22Rv1 (cell line): ENCODE measurements at regions not wholly inside any gene's neighbourhood (a gene's known extent, or its start where the extent isn't known, plus 50 kb on each side); places are given as distances from the start of the nearest gene placed in this dataset.
A peak's percentile ranks its signal among the peaks of the same experiment; 100 is the strongest.

ENCODE experiments used
- H3K27ac ChIP-seq: fragments of 450-650 bp; 2 replicates; pipeline ENCODE4 v1.5.1; 2017
- ZFX ChIP-seq: fragments of 450-650 bp; IDR thresholded peaks from 2 replicates; pipeline ENCODE4 v1.6.1; 2017; ENCODE audit warnings: antibody characterized with exemption, borderline replicate concordance
- TF ChIP-seq, protein P1 (sequence below): fragments of 450-650 bp; IDR thresholded peaks from 2 replicates; pipeline ENCODE4 v1.5.1; 2017; ENCODE audit warnings: mild to moderate bottlenecking

DNA sequence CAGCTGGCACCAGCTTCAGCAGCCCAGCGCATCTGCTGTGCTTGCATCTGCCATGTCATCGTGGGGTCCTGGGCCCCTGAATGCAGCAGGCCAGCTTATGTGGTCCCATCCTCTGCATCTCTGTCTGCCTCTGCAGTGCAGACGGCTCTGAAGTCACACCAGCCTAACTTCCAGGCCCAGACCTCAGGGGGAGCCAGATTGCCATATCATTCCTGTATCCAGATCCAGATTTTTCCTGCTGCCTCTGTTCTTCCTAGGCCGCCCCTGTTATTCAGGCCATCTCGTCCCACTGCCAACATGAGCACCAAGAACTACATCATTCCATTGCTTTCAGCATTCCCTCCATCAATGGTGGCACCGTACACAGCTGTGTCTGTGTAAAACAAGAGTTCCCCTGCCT lies 571.6 kb downstream of the UQCRFS1 start:
- no peak overlapping the region for H3K27ac ChIP-seq
- TF ChIP-seq ZFX, result no peak
- TF ChIP-seq, protein P1, sequence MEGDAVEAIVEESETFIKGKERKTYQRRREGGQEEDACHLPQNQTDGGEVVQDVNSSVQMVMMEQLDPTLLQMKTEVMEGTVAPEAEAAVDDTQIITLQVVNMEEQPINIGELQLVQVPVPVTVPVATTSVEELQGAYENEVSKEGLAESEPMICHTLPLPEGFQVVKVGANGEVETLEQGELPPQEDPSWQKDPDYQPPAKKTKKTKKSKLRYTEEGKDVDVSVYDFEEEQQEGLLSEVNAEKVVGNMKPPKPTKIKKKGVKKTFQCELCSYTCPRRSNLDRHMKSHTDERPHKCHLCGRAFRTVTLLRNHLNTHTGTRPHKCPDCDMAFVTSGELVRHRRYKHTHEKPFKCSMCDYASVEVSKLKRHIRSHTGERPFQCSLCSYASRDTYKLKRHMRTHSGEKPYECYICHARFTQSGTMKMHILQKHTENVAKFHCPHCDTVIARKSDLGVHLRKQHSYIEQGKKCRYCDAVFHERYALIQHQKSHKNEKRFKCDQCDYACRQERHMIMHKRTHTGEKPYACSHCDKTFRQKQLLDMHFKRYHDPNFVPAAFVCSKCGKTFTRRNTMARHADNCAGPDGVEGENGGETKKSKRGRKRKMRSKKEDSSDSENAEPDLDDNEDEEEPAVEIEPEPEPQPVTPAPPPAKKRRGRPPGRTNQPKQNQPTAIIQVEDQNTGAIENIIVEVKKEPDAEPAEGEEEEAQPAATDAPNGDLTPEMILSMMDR, result no peak

- no peak overlapping the region for H3K27ac ChIP-seq
- no peak for TF ChIP-seq ZFX
Observed at GRCh38 chr19:28640506-28640905, 572.4 kb downstream of the UQCRFS1 start.

- TF ChIP-seq ZFX, result no peak
- TF ChIP-seq, protein P1, result no peak
- H3K27ac ChIP-seq, result no peak overlapping the region
Observed at GRCh38 chr19:28638445-28638844, 574.5 kb downstream of the UQCRFS1 start.

- H3K27ac ChIP-seq, result no peak overlapping the region
- TF ChIP-seq, protein P1, result no peak
Observed at GRCh38 chr19:28636706-28637105, 576.2 kb downstream of the UQCRFS1 start.

DNA sequence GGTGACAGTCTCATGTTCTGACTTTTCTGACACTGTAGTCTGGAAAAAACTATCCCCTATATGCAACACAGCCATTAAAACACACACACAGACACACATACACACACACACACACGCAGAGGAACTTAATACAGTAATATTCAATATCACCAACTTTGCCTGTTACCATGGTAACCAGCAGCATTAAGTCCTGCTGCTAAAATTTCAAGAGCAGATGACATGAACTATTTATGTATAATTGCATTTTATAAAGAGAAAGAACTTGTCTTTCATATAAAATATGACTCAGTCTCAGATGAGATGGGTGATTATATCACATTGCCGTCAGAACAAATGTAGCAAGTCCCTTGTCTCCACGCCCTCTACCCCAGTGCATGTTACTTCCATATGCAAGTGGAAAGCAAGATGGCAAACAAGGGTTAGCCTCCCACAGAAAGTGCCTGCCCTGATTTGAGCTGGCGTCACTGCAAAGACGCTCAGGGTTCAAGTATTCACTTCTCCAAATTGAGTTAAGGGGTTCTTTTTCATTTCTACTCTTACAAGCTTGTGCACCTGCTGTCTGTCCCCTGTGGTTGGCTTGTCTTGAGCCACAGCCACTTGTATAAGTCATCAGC lies 576.8 kb downstream of the UQCRFS1 start:
- TF ChIP-seq ZFX, result no peak
- TF ChIP-seq, protein P1, result no peak
- H3K27ac ChIP-seq, result no peak overlapping the region

DNA sequence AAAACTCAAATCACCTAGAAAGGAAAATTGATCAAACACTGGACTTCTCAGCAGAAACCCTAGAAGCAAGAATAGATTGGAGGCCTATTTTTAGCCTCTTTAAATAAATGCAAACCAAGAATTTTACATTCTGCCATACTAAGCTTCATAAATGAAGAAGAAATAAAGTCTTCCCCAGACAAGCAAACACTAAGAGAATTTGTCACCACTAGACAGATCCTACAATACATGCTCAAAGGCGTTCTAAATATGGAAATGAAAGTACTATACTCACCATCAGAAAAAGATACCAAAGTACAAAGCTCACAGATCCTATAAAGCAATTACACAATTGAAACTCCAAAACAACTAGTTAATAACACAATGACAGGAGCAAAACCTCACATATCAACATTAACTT lies 578.1 kb downstream of the UQCRFS1 start:
- TF ChIP-seq ZFX, result no peak
- TF ChIP-seq, protein P1, result no peak
- no peak overlapping the region for H3K27ac ChIP-seq

GRCh38 chr19:28634019-28634328 lies 579.0 kb downstream of the UQCRFS1 start:
- H3K27ac ChIP-seq, result no peak overlapping the region
- TF ChIP-seq, protein P1, result peak; percentile 59
- TF ChIP-seq ZFX, result no peak

- TF ChIP-seq, protein P1, result peak; percentile 98
- no peak for TF ChIP-seq ZFX
- H3K27ac ChIP-seq, result no peak overlapping the region
Observed at GRCh38 chr19:28633319-28634018, 579.5 kb downstream of the UQCRFS1 start.
